Upper lobe of right lung (tissue), 1 donor: ENCODE measurements at regions not wholly inside any gene's neighbourhood (a gene's known extent, or its start where the extent isn't known, plus 50 kb on each side); places are given as distances from the start of the nearest gene placed in this dataset.

Experiments
- ATAC-seq: fragments of 200-7000 bp; cut with Tn5 transposase; one replicate; pipeline ENCODE4 v1.9.1; 2020; ENCODE audit warnings: mild to moderate bottlenecking, moderate library complexity
- DNase-seq: peaks from one replicate; pipeline ENCODE4 v3.0.0-alpha.2; 2020
- H3K27ac ChIP-seq: fragments of 200-600 bp; one replicate; pipeline ENCODE4 v1.8.0; 2022
- H3K27me3 ChIP-seq: fragments of 200-600 bp; one replicate; pipeline ENCODE4 v1.8.0; 2022; ENCODE audit warnings: mild to moderate bottlenecking
- H3K36me3 ChIP-seq: fragments of 200-600 bp; one replicate; pipeline ENCODE4 v1.8.0; 2022
- H3K4me1 ChIP-seq: fragments of 200-600 bp; one replicate; pipeline ENCODE4 v1.8.0; 2022
- H3K4me3 ChIP-seq: fragments of 200-600 bp; one replicate; pipeline ENCODE4 v1.8.0; 2022; ENCODE audit warnings: mild to moderate bottlenecking
- H3K9me3 ChIP-seq: fragments of 200-600 bp; one replicate; pipeline ENCODE4 v1.8.0; 2022
- intact Hi-C: fragments of 100-400 bp; cut with DNase I; formaldehyde crosslinking; loops from one replicate; pipeline ENCODE4 v1.11.0; 2022
- TF ChIP-seq, protein P1 (sequence below): fragments of 200-600 bp; IDR thresholded peaks from one replicate; pipeline ENCODE4 v1.8.0; 2022; ENCODE audit warnings: antibody characterized with exemption
- donor health status: DM: no; HTN: yes; CAD: no; lungs with severe emphysema.

DNA sequence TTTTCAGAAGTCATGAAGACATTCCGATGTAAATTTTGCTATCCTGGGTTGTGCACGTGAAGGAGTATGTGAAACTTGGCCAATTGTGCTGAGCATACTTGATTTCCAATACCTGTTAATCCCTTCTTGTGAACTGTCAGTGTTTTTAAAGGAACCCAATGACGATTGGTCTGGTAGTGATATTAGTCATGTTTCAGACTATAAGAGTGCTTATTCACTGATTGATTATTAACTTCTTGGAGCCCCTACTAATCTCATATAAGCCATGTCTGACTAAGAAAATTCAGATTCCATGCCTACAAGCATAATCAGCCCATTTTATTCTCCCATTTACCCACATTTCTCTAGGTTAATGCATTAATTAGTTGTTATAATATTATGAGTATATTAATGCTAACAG is 330.8 kb upstream of the MTNR1B start:
- TF ChIP-seq, protein P1, sequence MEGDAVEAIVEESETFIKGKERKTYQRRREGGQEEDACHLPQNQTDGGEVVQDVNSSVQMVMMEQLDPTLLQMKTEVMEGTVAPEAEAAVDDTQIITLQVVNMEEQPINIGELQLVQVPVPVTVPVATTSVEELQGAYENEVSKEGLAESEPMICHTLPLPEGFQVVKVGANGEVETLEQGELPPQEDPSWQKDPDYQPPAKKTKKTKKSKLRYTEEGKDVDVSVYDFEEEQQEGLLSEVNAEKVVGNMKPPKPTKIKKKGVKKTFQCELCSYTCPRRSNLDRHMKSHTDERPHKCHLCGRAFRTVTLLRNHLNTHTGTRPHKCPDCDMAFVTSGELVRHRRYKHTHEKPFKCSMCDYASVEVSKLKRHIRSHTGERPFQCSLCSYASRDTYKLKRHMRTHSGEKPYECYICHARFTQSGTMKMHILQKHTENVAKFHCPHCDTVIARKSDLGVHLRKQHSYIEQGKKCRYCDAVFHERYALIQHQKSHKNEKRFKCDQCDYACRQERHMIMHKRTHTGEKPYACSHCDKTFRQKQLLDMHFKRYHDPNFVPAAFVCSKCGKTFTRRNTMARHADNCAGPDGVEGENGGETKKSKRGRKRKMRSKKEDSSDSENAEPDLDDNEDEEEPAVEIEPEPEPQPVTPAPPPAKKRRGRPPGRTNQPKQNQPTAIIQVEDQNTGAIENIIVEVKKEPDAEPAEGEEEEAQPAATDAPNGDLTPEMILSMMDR = no peak
- Histone ChIP-seq H3K27ac (no peak overlapping the region), H3K36me3 (no peaks in the 10 kb centered on the region), H3K4me3 (no peak overlapping the region), H3K27me3 (no peaks in the 10 kb centered on the region), H3K9me3 (no peaks in the 10 kb centered on the region), H3K4me1 (no peaks in the 10 kb centered on the region)
- ATAC-seq (no peak), DNase-seq (no peak)
- intact Hi-C loops = no loop called here

DNA sequence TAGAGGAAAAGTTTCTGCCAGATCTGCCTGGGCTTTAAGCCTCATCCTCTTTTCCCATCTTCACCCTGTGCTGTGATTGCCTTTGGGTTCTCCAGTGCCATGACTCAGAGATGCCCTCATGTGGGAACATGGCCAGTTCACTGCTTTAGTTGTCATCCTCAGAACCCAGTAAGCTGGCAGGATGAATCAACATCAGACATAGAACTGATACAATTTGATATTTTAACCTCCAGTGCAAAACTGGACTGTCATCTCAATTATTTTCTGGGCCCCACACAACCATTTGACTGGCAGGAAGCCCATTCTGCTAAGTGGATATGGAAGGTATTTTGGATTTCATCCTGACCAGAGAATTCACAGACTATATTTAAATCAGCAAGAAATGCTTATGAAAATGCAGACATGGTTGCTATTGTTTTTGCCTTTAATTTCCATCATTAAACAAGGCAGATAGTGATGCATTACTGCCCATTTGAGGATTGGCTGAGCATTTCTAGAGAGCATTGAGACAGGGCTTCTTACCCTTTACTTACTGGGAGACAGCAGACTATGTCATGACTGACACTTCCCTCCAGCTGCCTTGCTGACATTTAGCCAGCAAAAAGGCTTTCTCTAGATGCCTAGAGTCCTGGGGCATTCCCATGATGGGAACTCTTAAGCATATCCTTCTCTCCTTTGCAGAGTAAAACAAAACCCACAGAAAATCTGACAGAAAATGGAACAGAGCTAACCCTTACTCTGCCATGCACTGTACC is 327.1 kb upstream of the MTNR1B start:
- H3K4me1 ChIP-seq = no peaks in the 10 kb centered on the region
- H3K27ac ChIP-seq = no peak overlapping the region
- H3K4me3 ChIP-seq = no peak overlapping the region
- intact Hi-C loops = no loop called here
- no peaks in the 10 kb centered on the region for H3K9me3 ChIP-seq
- no peak for DNase-seq
- TF ChIP-seq, protein P1 = no peak
- H3K36me3 ChIP-seq = no peaks in the 10 kb centered on the region
- no peak for ATAC-seq
- H3K27me3 ChIP-seq = no peaks in the 10 kb centered on the region

DNA sequence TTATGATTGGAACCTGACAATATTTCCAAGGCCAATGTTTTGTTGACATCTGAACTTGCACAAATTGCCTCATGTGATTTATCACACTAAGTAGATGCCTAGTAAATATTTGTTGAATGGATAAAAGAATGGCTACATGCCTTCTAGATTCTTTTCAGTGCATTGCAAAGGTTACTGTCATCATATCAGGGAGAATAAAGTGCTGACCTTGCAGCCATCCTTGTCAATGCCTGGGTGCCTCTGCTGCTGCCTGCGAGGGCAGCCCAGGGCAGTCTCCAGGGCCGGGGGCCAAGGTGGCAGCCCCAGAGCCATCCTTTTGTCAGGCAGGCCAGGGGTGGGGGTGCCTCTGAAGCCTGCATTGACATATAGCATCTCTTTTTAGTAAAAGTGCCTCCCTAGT is 325.6 kb upstream of the MTNR1B start:
- intact Hi-C loops = no loop called here
- Histone ChIP-seq H3K36me3 (no peaks in the 10 kb centered on the region), H3K4me1 (no peaks in the 10 kb centered on the region), H3K27me3 (no peaks in the 10 kb centered on the region), H3K9me3 (no peaks in the 10 kb centered on the region), H3K4me3 (no peak overlapping the region), H3K27ac (no peak overlapping the region)
- ATAC-seq (no peak), DNase-seq (no peak)
- TF ChIP-seq, protein P1 = no peak

- Histone ChIP-seq H3K4me1 (no peaks in the 10 kb centered on the region), H3K27ac (no peak overlapping the region), H3K36me3 (no peaks in the 10 kb centered on the region), H3K9me3 (no peaks in the 10 kb centered on the region), H3K27me3 (no peaks in the 10 kb centered on the region), H3K4me3 (no peak overlapping the region)
- intact Hi-C loops = no loop called here
- no peak for DNase-seq
- no peak for ATAC-seq
- TF ChIP-seq, protein P1 = no peak
Observed at GRCh38 chr11:92644595-92645445, 324.6 kb upstream of the MTNR1B start.

DNA sequence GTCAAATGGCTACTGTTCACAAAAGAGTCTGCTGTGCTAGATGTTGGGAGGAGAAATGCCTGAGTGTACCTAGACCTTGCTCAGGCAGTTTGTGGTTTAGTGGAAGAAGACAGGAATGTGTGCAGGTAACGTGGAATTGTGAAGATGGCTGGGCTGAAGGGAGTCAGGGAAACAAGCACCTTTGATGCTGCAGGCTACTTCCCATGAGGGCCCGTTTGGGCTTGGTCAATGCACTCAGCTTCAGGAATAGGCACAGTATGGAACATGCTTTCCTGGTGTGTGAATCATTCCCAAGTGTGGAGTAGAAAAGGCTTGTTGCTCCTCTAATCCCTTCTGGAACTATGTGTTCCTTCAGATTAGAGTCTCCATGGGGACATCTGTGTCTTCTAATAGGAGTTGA is 318.3 kb upstream of the MTNR1B start:
- no peaks in the 10 kb centered on the region for H3K4me1 ChIP-seq
- TF ChIP-seq, protein P1 = no peak
- no peaks in the 10 kb centered on the region for H3K27me3 ChIP-seq
- no peak overlapping the region for H3K4me3 ChIP-seq
- ATAC-seq (no peak), DNase-seq (no peak)
- no peaks in the 10 kb centered on the region for H3K36me3 ChIP-seq
- no peaks in the 10 kb centered on the region for H3K9me3 ChIP-seq
- intact Hi-C loops = no loop called here
- no peak overlapping the region for H3K27ac ChIP-seq
